ENCODE measurements at regions not wholly inside any gene's neighbourhood (a gene's known extent, or its start where the extent isn't known, plus 50 kb on each side); places are given as distances from the start of the nearest gene placed in this dataset.

- no peak overlapping the region for H3K4me3 ChIP-seq (ENCODE audit: low read depth in 1 of 5, low read length in 5 of 5)
- H3K27me3 ChIP-seq (ENCODE audit: control insufficient read depth in 5 of 5, insufficient read depth in 4 of 5, low read length in 5 of 5): peaks cover 0 to 8% (median 3%) of the 10 kb centered on the region in 5 donors
- no peaks in the 10 kb centered on the region for H3K9me3 ChIP-seq (ENCODE audit: control insufficient read depth in 5 of 5, low read length in 5 of 5)
- H3K27ac ChIP-seq (ENCODE audit: low read depth, low read length): no peak overlapping the region
- H3K4me1 ChIP-seq (ENCODE audit: control insufficient read depth in 5 of 5, insufficient read depth in 5 of 5, low read length in 5 of 5): no peaks in the 10 kb centered on the region
- no peaks in the 10 kb centered on the region for H3K36me3 ChIP-seq (ENCODE audit: control insufficient read depth in 5 of 5, insufficient read depth in 5 of 5, low read length in 5 of 5)
- H3K9ac ChIP-seq (ENCODE audit: low read length in 5 of 5): no peak overlapping the region
These were observed 122.2 kb downstream of the UNC5CL start for GRCh38 chr6:40916845-40917244.

- Histone ChIP-seq H3K4me1 (ENCODE audit: control insufficient read depth in 5 of 5, insufficient read depth in 5 of 5, low read length in 5 of 5) (no peaks in the 10 kb centered on the region), H3K36me3 (ENCODE audit: control insufficient read depth in 5 of 5, insufficient read depth in 5 of 5, low read length in 5 of 5) (no peaks in the 10 kb centered on the region), H3K9me3 (ENCODE audit: control insufficient read depth in 5 of 5, low read length in 5 of 5) (no peaks in the 10 kb centered on the region), H3K27ac (ENCODE audit: low read depth, low read length) (no peak overlapping the region), H3K4me3 (ENCODE audit: low read depth in 1 of 5, low read length in 5 of 5) (no peak overlapping the region), H3K9ac (ENCODE audit: low read length in 5 of 5) (no peak overlapping the region), H3K27me3 (ENCODE audit: control insufficient read depth in 5 of 5, insufficient read depth in 4 of 5, low read length in 5 of 5) (peaks cover 0 to 8% (median 3%) of the 10 kb centered on the region in 5 donors)
These were observed 123.9 kb downstream of the UNC5CL start for GRCh38 chr6:40915165-40915564.

GRCh38 chr6:40914005-40914404 is 125.0 kb downstream of the UNC5CL start:
- Histone ChIP-seq H3K27ac (ENCODE audit: low read depth, low read length) (no peak overlapping the region), H3K9me3 (ENCODE audit: control insufficient read depth in 5 of 5, low read length in 5 of 5) (no peaks in the 10 kb centered on the region), H3K4me1 (ENCODE audit: control insufficient read depth in 5 of 5, insufficient read depth in 5 of 5, low read length in 5 of 5) (no peaks in the 10 kb centered on the region), H3K36me3 (ENCODE audit: control insufficient read depth in 5 of 5, insufficient read depth in 5 of 5, low read length in 5 of 5) (no peaks in the 10 kb centered on the region), H3K4me3 (ENCODE audit: low read depth in 1 of 5, low read length in 5 of 5) (no peak overlapping the region), H3K9ac (ENCODE audit: low read length in 5 of 5) (no peak overlapping the region), H3K27me3 (ENCODE audit: control insufficient read depth in 5 of 5, insufficient read depth in 4 of 5, low read length in 5 of 5) (peaks cover 0 to 7% (median 3%) of the 10 kb centered on the region in 5 donors)

- Histone ChIP-seq H3K4me1 (ENCODE audit: control insufficient read depth in 5 of 5, insufficient read depth in 5 of 5, low read length in 5 of 5) (peaks cover 0 to under 1% (median 0%) of the 10 kb centered on the region in 5 donors), H3K4me3 (ENCODE audit: low read depth in 1 of 5, low read length in 5 of 5) (no peak overlapping the region), H3K27ac (ENCODE audit: low read depth, low read length) (no peak overlapping the region), H3K9me3 (ENCODE audit: control insufficient read depth in 5 of 5, low read length in 5 of 5) (no peaks in the 10 kb centered on the region), H3K27me3 (ENCODE audit: control insufficient read depth in 5 of 5, insufficient read depth in 4 of 5, low read length in 5 of 5) (peaks cover 0 to 5% (median 3%) of the 10 kb centered on the region in 5 donors), H3K9ac (ENCODE audit: low read length in 5 of 5) (no peak overlapping the region), H3K36me3 (ENCODE audit: control insufficient read depth in 5 of 5, insufficient read depth in 5 of 5, low read length in 5 of 5) (no peaks in the 10 kb centered on the region)
These were observed 126.7 kb downstream of the UNC5CL start for GRCh38 chr6:40912158-40912946.

- Histone ChIP-seq H3K9me3 (ENCODE audit: control insufficient read depth in 5 of 5, low read length in 5 of 5) (no peaks in the 10 kb centered on the region), H3K27me3 (ENCODE audit: control insufficient read depth in 5 of 5, insufficient read depth in 4 of 5, low read length in 5 of 5) (peaks cover 0 to 5% (median 3%) of the 10 kb centered on the region in 5 donors), H3K9ac (ENCODE audit: low read length in 5 of 5) (no peak overlapping the region), H3K4me1 (ENCODE audit: control insufficient read depth in 5 of 5, insufficient read depth in 5 of 5, low read length in 5 of 5) (peaks cover 0 to 5% (median 0%) of the 10 kb centered on the region in 5 donors), H3K36me3 (ENCODE audit: control insufficient read depth in 5 of 5, insufficient read depth in 5 of 5, low read length in 5 of 5) (no peaks in the 10 kb centered on the region), H3K27ac (ENCODE audit: low read depth, low read length) (no peak overlapping the region), H3K4me3 (ENCODE audit: low read depth in 1 of 5, low read length in 5 of 5) (no peak overlapping the region)
These were observed 128.6 kb downstream of the UNC5CL start for GRCh38 chr6:40910260-40910893.

GRCh38 chr6:40909811-40910210 is 129.2 kb downstream of the UNC5CL start:
- no peak overlapping the region for H3K4me3 ChIP-seq (ENCODE audit: low read depth in 1 of 5, low read length in 5 of 5)
- no peak overlapping the region for H3K9ac ChIP-seq (ENCODE audit: low read length in 5 of 5)

GRCh38 chr6:40907198-40907701 is 131.8 kb downstream of the UNC5CL start:
- Histone ChIP-seq H3K27ac (ENCODE audit: low read depth, low read length) (no peak overlapping the region), H3K27me3 (ENCODE audit: control insufficient read depth in 5 of 5, insufficient read depth in 4 of 5, low read length in 5 of 5) (peaks cover 0 to 3% (median 0%) of the 10 kb centered on the region in 5 donors), H3K36me3 (ENCODE audit: control insufficient read depth in 5 of 5, insufficient read depth in 5 of 5, low read length in 5 of 5) (no peaks in the 10 kb centered on the region), H3K4me3 (ENCODE audit: low read depth in 1 of 5, low read length in 5 of 5) (no peak overlapping the region), H3K9ac (ENCODE audit: low read length in 5 of 5) (no peak overlapping the region), H3K4me1 (ENCODE audit: control insufficient read depth in 5 of 5, insufficient read depth in 5 of 5, low read length in 5 of 5) (peaks cover 0 to 5% (median 0%) of the 10 kb centered on the region in 5 donors), H3K9me3 (ENCODE audit: control insufficient read depth in 5 of 5, low read length in 5 of 5) (no peaks in the 10 kb centered on the region)

More at GRCh38 chr6:40909811-40910210, 129.2 kb downstream of the UNC5CL start:
- Histone ChIP-seq H3K36me3 (ENCODE audit: control insufficient read depth in 5 of 5, insufficient read depth in 5 of 5, low read length in 5 of 5) (no peaks in the 10 kb centered on the region), H3K27ac (ENCODE audit: low read depth, low read length) (no peak overlapping the region), H3K9me3 (ENCODE audit: control insufficient read depth in 5 of 5, low read length in 5 of 5) (no peaks in the 10 kb centered on the region), H3K27me3 (ENCODE audit: control insufficient read depth in 5 of 5, insufficient read depth in 4 of 5, low read length in 5 of 5) (peaks cover 0 to 5% (median 3%) of the 10 kb centered on the region in 5 donors), H3K4me1 (ENCODE audit: control insufficient read depth in 5 of 5, insufficient read depth in 5 of 5, low read length in 5 of 5) (peaks cover 0 to 5% (median 0%) of the 10 kb centered on the region in 5 donors)

GRCh38 chr6:40906759-40907158 is 132.3 kb downstream of the UNC5CL start:
- no peak overlapping the region for H3K27ac ChIP-seq (ENCODE audit: low read depth, low read length)
- H3K4me3 ChIP-seq (ENCODE audit: low read depth in 1 of 5, low read length in 5 of 5): no peak overlapping the region
- peaks cover 0 to 5% (median 0%) of the 10 kb centered on the region in 5 donors for H3K4me1 ChIP-seq (ENCODE audit: control insufficient read depth in 5 of 5, insufficient read depth in 5 of 5, low read length in 5 of 5)
- H3K27me3 ChIP-seq (ENCODE audit: control insufficient read depth in 5 of 5, insufficient read depth in 4 of 5, low read length in 5 of 5): peaks cover 0 to 3% (median 0%) of the 10 kb centered on the region in 5 donors
- no peaks in the 10 kb centered on the region for H3K36me3 ChIP-seq (ENCODE audit: control insufficient read depth in 5 of 5, insufficient read depth in 5 of 5, low read length in 5 of 5)
- no peaks in the 10 kb centered on the region for H3K9me3 ChIP-seq (ENCODE audit: control insufficient read depth in 5 of 5, low read length in 5 of 5)
- no peak overlapping the region for H3K9ac ChIP-seq (ENCODE audit: low read length in 5 of 5)

- H3K36me3 ChIP-seq (ENCODE audit: control insufficient read depth in 5 of 5, insufficient read depth in 5 of 5, low read length in 5 of 5): no peaks in the 10 kb centered on the region
- peaks cover 0 to 5% (median 0%) of the 10 kb centered on the region in 5 donors for H3K4me1 ChIP-seq (ENCODE audit: control insufficient read depth in 5 of 5, insufficient read depth in 5 of 5, low read length in 5 of 5)
- H3K27ac ChIP-seq (ENCODE audit: low read depth, low read length): no peak overlapping the region
- H3K9me3 ChIP-seq (ENCODE audit: control insufficient read depth in 5 of 5, low read length in 5 of 5): no peaks in the 10 kb centered on the region
- H3K9ac ChIP-seq (ENCODE audit: low read length in 5 of 5): no peak overlapping the region
- no peak overlapping the region for H3K4me3 ChIP-seq (ENCODE audit: low read depth in 1 of 5, low read length in 5 of 5)
- peaks cover 0 to 2% (median 0%) of the 10 kb centered on the region in 5 donors for H3K27me3 ChIP-seq (ENCODE audit: control insufficient read depth in 5 of 5, insufficient read depth in 4 of 5, low read length in 5 of 5)
These were observed 134.3 kb downstream of the UNC5CL start for GRCh38 chr6:40904583-40905194.
